Body of pancreas (tissue), 4 donors: ENCODE measurements at regions not wholly inside any gene's neighbourhood (a gene's known extent, or its start where the extent isn't known, plus 50 kb on each side); places are given as distances from the start of the nearest gene placed in this dataset.

ENCODE experiments used
- CTCF ChIP-seq, 7 experiments: fragments of 450-650 bp in 4 of 7; fragments of 200-600 bp in 3 of 7; sonication (generic) in 3 of 7; IDR thresholded peaks; one replicate each; pipeline ENCODE4 v1.5.1; 2016 to 2019; ENCODE audit warnings: antibody characterized with exemption in 7 of 7
- POLR2A ChIP-seq, 3 donors: fragments of 450-650 bp; IDR thresholded peaks; one replicate each; pipeline ENCODE4 v1.6.1; 2016; ENCODE audit warnings: antibody characterized with exemption in 3 of 3, mild to moderate bottlenecking in 2 of 3

GRCh38 chr7:155871211-155871610 is 58.9 kb upstream of the SHH start:
- no peak for TF ChIP-seq CTCF (IDR thresholded peaks at IDR 0.05)
- TF ChIP-seq POLR2A (IDR thresholded peaks at IDR 0.05), result no peak
